K562 (cell line): ENCODE measurements at regions not wholly inside any gene's neighbourhood (a gene's known extent, or its start where the extent isn't known, plus 50 kb on each side); places are given as distances from the start of the nearest gene placed in this dataset.

Experiments
- ATAC-seq: fragments of 200-7000 bp; cut with Tn5 transposase; 3 replicates; pipeline ENCODE4 v1.9.1; 2020; ENCODE audit warnings: moderate library complexity
- BruUV-seq: library from RNA; stranded (reverse); fragments of 400-500 nt; replicated peaks from 2 replicates; lab custom pipeline; 2021; lab: Mats Ljungman, UMichigan
- CTCF ChIA-PET: fragments of 300-600 bp; formaldehyde crosslinking; extraction: SDS; loops from one replicate; lab custom pipeline; 2021; ENCODE audit warnings: low intra/inter-chr PET ratio; lab: Yijun Ruan, JAX
- POLR2A ChIA-PET: fragments of 300-600, 350-650 bp; sonication (Branson Sonifier 250); formaldehyde crosslinking; extraction: SDS; loops from one replicate; lab custom pipeline; 2021; ENCODE audit warnings: antibody characterized with exemption, inconsistent platforms; lab: Yijun Ruan, JAX
- DNase-seq, 4 experiments: peaks; one replicate each; pipeline versions ENCODE4 v3.0.0 to v3.0.0-alpha.2; 2011 to 2018; ENCODE audit warnings: low spot score in 3 of 4, mixed read lengths in 3 of 4; ENCODE audit errors: extremely low read depth in 1 of 4
- FAIRE-seq: peaks from 2 replicates; lab custom pipeline; 2011; peaks lifted over from hg19 to GRCh38; lab: Jason Lieb, UNC
- H2AFZ ChIP-seq: 2 replicates; pipeline ENCODE4 v1.6.0; 2011; ENCODE audit warnings: low read depth, low read length, control low read depth, inconsistent platforms
- H3K27ac ChIP-seq: fragments of 200-600 bp; 3 replicates; pipeline ENCODE4 v1.8.0; 2011; ENCODE audit warnings: low read depth, mild to moderate bottlenecking, control low read depth, inconsistent platforms, low read length, moderate library complexity, mixed read lengths; ENCODE audit errors: extremely low read depth
- H3K27me3 ChIP-seq, 2 experiments: fragments of 300-600 bp in 1 of 2; 2 replicates in 1 of 2; 3 replicates in 1 of 2; pipeline versions ENCODE4 v1.6.0 to v1.8.0; 2011; ENCODE audit warnings: inconsistent platforms in 2 of 2, low read length in 2 of 2, mild to moderate bottlenecking in 1 of 2, mixed read lengths in 1 of 2, moderate library complexity in 1 of 2; ENCODE audit not compliant: control insufficient read depth in 2 of 2, insufficient read depth in 2 of 2
- H3K36me3 ChIP-seq: fragments of 300-600 bp; 3 replicates; pipeline ENCODE4 v1.8.0; 2011; ENCODE audit warnings: mild to moderate bottlenecking, low read length, inconsistent platforms; ENCODE audit not compliant: control insufficient read depth, insufficient read depth
- H3K4me1 ChIP-seq, 2 experiments: fragments of 200-600 bp in 1 of 2; replicated peaks in 1 of 2; 2 replicates in 1 of 2; 3 replicates in 1 of 2; pipeline versions ENCODE4 v1.5.1 to v1.8.0; 2011; ENCODE audit warnings: inconsistent platforms in 2 of 2, low read length in 2 of 2, mild to moderate bottlenecking in 1 of 2, mixed read lengths in 1 of 2, moderate library complexity in 1 of 2; ENCODE audit not compliant: control insufficient read depth in 2 of 2, insufficient read depth in 2 of 2
- H3K4me2 ChIP-seq: 2 replicates; pipeline ENCODE4 v1.6.1; 2011; ENCODE audit warnings: low read length, control low read depth, inconsistent platforms, mixed read lengths; ENCODE audit not compliant: insufficient read depth
- H3K4me3 ChIP-seq: fragments of 200-600 bp; sonication (generic), shearing (Covaris generic); 2 replicates; pipeline ENCODE4 v1.5.1; 2016; ENCODE audit warnings: control low read depth, inconsistent platforms
- H3K79me2 ChIP-seq: fragments of 200-600 bp; 3 replicates; pipeline ENCODE4 v1.8.0; 2011; ENCODE audit warnings: low read length, inconsistent platforms; ENCODE audit not compliant: control insufficient read depth, insufficient read depth
- H3K9ac ChIP-seq, 2 experiments: 2 replicates each; pipeline versions ENCODE4 v1.6.0 to v1.6.1; 2011; ENCODE audit warnings: low read depth in 2 of 2, low read length in 2 of 2, control low read depth in 1 of 2, inconsistent platforms in 1 of 2, mild to moderate bottlenecking in 1 of 2, mixed read lengths in 1 of 2; ENCODE audit not compliant: insufficient read depth in 1 of 2
- H3K9me1 ChIP-seq: one replicate; pipeline ENCODE4 v1.6.0; 2011; ENCODE audit warnings: inconsistent platforms, mild to moderate bottlenecking, low read length, moderate library complexity; ENCODE audit not compliant: control insufficient read depth, insufficient read depth
- H3K9me3 ChIP-seq: replicated peaks from 2 replicates; pipeline ENCODE4 v1.5.1; 2011; ENCODE audit warnings: low read depth, low read length, inconsistent platforms; ENCODE audit not compliant: control insufficient read depth, insufficient read depth
- H4K20me1 ChIP-seq: replicated peaks from 2 replicates; pipeline ENCODE4 v1.6.1; 2011; ENCODE audit warnings: low read length, inconsistent platforms, mixed read lengths; ENCODE audit not compliant: control insufficient read depth, insufficient read depth
- AFF1 ChIP-seq, 2 experiments: fragments of 450-650 bp; IDR thresholded peaks; 2 replicates each; pipeline ENCODE4 v1.6.1; 2018; ENCODE audit warnings: mild to moderate bottlenecking in 2 of 2, low read depth in 1 of 2; ENCODE audit not compliant: partially characterized antibody in 2 of 2
- ELF1 ChIP-seq: fragments of 200-800 bp; sonication (Bioruptor generic); IDR thresholded peaks from 2 replicates; pipeline ENCODE4 v1.6.1; 2016; ENCODE audit warnings: missing genetic modification characterization, missing compliant biosample characterization
- ELF4 ChIP-seq: fragments of 450-650 bp; formaldehyde crosslinking; IDR thresholded peaks from 2 replicates; pipeline ENCODE4 v1.4.0; 2022; ENCODE audit warnings: missing genetic modification characterization
- RREB1 ChIP-seq: fragments of 250-450 bp; sonication (Bioruptor Pico); IDR thresholded peaks from 2 replicates; pipeline ENCODE4 v1.4.0; 2020
- SIRT6 ChIP-seq: IDR thresholded peaks from one replicate; pipeline ENCODE4 v1.6.1; 2012; ENCODE audit warnings: low read depth, mild to moderate bottlenecking, control low read depth, inconsistent platforms, low read length, moderate library complexity
- SMAD2 ChIP-seq: fragments of 150-350 bp; IDR thresholded peaks from 2 replicates; pipeline ENCODE4 v1.6.1; 2014; ENCODE audit warnings: low read depth, mild to moderate bottlenecking, low read length
- SP1 ChIP-seq: sonication (generic); formaldehyde crosslinking; IDR thresholded peaks from 2 replicates; pipeline ENCODE4 v1.8.1; 2022; ENCODE audit warnings: mild to moderate bottlenecking, missing genetic modification reagents
- ZNF217 ChIP-seq: sonication (generic); formaldehyde crosslinking; IDR thresholded peaks from 2 replicates; pipeline ENCODE4 v1.8.0; 2022; ENCODE audit warnings: mild to moderate bottlenecking, missing genetic modification reagents
- ZNF695 ChIP-seq: fragments of 450-650 bp; formaldehyde crosslinking; IDR thresholded peaks from 2 replicates; pipeline ENCODE4 v1.4.0; 2020; ENCODE audit warnings: mild to moderate bottlenecking, moderate library complexity
- WGBS: fragments of 100-300 bp; shearing (Covaris generic); methylation state at CpG from one replicate; pipeline ENCODE4 v1.1.6; 2016; ENCODE audit warnings: low coverage, mixed read lengths; ENCODE audit not compliant: insufficient coverage; ENCODE audit errors: missing lambda C conversion rate; 5-methylcytosine and 5-hydroxymethylcytosine counted together
- in situ Hi-C: fragments of 300-500 bp; cut with MboI; formaldehyde crosslinking; loops from 4 replicates; pipeline ENCODE4 v1.15.0; 2018; ENCODE audit warnings: inconsistent platforms, mixed read lengths
- intact Hi-C: fragments of 100-400 bp; cut with micrococcal nuclease; formaldehyde crosslinking; loops from 2 replicates; pipeline ENCODE4 v1.14.2; 2022

- no peaks in the 10 kb centered on the region for H3K9me3 ChIP-seq
- FAIRE-seq, result no peak
- DNase-seq, result no peak
- ATAC-seq, result no peak
- H3K4me1 ChIP-seq, result no peaks in the 10 kb centered on the region
- no peaks in the 10 kb centered on the region for H4K20me1 ChIP-seq
- no peak overlapping the region for H2AFZ ChIP-seq
- no peaks in the 10 kb centered on the region for H3K79me2 ChIP-seq
- TF ChIP-seq SP1 (no peak), ELF1 (tag) (no peak), SMAD2 (no peak), ZNF695 (CRISPR knock-in tag) (no peak), ELF4 (CRISPR knock-in tag) (no peak), RREB1 (no peak), AFF1 (IDR thresholded peaks at IDR 0.05; ENCODE audit: low read depth in 1 of 2, partially characterized antibody in 2 of 2) (no peak), SIRT6 (no peak), ZNF217 (no peak)
- TF ChIP-seq, all 486 proteins: peak for 0
- no peaks in the 10 kb centered on the region for H3K36me3 ChIP-seq
- CTCF ChIA-PET, result no interaction called here
- 0% methylated on average over 3 of the region's 3 CpGs for WGBS
- BruUV-seq, result no TSS peak
- in situ Hi-C loops, result no loop called here
- H3K27me3 ChIP-seq, result no peaks in the 10 kb centered on the region
- POLR2A ChIA-PET, result no interaction called here
- H3K9ac ChIP-seq, result no peak overlapping the region
- intact Hi-C loops, result no loop called here
- H3K4me2 ChIP-seq, result no peak overlapping the region
- no peak overlapping the region for H3K4me3 ChIP-seq
- H3K9me1 ChIP-seq, result no peaks in the 10 kb centered on the region
- no peak overlapping the region for H3K27ac ChIP-seq
Observed at GRCh38 chr13:73572824-73573223, 514.0 kb downstream of the KLF5 start.
